GM12864 (cell line): ENCODE measurements at regions not wholly inside any gene's neighbourhood (a gene's known extent, or its start where the extent isn't known, plus 50 kb on each side); places are given as distances from the start of the nearest gene placed in this dataset.

Source experiments
- DNase-seq: peaks from one replicate; pipeline ENCODE4 v3.0.0-alpha.2; 2011; ENCODE audit warnings: low read depth
- H3K4me3 ChIP-seq: 2 replicates; pipeline ENCODE4 v1.5.1; 2011; ENCODE audit warnings: mild to moderate bottlenecking, low read depth, low read length, control low read depth
- CTCF ChIP-seq: IDR thresholded peaks from 2 replicates; pipeline ENCODE4 v1.5.1; 2011; ENCODE audit warnings: low read depth, mild to moderate bottlenecking, moderate library complexity, low read length, control low read depth, inconsistent platforms; ENCODE audit errors: missing control alignments

DNA sequence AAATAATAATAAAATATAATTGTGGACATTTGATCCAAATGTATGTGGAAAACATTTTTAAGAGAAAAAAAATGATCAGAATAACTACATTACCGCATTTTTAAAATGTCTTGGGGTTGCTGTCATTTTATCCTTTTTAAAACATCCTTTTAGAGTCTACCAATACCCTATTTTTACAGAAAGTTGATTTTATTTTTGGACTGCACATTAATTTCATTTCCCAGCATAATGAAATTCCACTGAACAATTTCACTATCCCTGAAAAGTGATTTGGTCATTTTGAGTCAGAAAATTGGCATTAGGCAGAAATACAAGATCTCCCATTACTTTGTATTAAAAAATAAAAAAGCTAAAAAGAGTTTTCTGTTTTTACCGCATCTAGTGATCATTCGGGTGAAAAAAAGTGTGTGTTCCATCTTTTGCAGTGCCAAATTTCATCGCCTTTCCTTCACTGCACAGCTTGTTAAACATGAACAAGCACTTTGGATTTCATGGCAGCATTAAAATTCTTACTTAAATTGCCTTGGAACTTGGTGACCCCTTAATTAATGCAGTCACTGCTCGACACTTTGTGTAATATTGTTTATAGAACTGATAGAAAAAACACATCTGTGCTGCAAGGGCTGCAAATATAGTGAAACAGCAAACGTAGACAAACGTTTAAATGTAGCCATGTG is 611.7 kb downstream of the TSN start:
- DNase-seq, result no peak
- H3K4me3 ChIP-seq, result no peak overlapping the region
- no peak for TF ChIP-seq CTCF

GRCh38 chr2:122367646-122368010 is 612.2 kb downstream of the TSN start:
- H3K4me3 ChIP-seq, result no peak overlapping the region

GRCh38 chr2:122368576-122369243 is 613.3 kb downstream of the TSN start:
- peak; percentile 5 for TF ChIP-seq CTCF
- H3K4me3 ChIP-seq, result no peak overlapping the region
- no peak for DNase-seq

More at GRCh38 chr2:122367646-122368010, 612.2 kb downstream of the TSN start:
- TF ChIP-seq CTCF, result no peak
- no peak for DNase-seq

- DNase-seq, result no peak
- H3K4me3 ChIP-seq, result no peak overlapping the region
- no peak for TF ChIP-seq CTCF
These were observed 623.1 kb downstream of the TSN start for GRCh38 chr2:122378521-122378920.

DNA sequence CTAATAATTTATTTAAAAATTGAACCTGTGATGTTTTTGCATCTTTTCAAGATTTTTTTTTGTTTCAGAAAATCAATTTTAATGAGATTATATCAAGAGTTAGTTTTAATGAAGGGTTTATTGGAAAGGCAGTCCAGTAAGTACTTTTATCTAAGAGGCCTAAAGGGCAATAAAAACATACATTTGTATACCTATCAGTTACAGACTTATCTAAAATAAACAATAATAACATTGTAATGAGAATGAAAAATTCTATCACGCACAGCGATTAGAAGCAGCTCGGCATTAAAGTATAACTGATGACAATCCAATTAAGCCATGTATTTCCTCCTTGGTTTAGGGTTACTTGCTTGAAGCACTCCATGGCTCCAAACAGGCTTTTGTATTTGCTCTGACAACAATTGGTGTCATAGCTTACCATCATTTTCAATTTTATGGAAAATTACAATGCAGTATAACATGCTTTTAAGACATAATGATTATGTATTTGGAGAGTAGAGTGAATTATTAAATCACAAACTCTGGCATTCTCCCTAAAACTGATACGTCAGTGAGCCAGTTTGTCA is 629.4 kb downstream of the TSN start:
- no peak for TF ChIP-seq CTCF
- no peak overlapping the region for H3K4me3 ChIP-seq

DNA sequence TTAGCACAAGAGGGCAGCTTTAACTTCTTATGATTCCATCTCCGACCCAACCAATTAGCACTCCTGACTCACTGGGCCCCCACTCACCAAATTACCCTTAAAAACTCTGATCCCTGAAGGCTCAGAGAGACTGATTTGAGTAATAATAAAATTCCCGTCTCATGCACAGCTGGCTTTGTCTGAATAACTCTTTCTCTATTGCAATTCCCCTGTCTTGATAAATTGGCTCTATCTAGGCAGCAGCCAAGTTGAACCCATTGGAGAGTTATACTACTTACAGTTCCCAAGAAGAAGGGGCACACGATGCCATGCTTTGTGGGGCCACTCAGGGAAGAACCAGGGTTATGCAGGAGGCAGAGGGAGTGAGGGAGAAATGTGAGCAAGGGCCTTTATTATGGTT is 632.8 kb downstream of the TSN start:
- no peak for DNase-seq
- no peak for TF ChIP-seq CTCF
- H3K4me3 ChIP-seq, result no peak overlapping the region

More for the DNA sequence above, 629.4 kb downstream of the TSN start:
- no peak for DNase-seq
